Fibroblast of peridontal ligament (primary cell): ENCODE measurements at regions not wholly inside any gene's neighbourhood (a gene's known extent, or its start where the extent isn't known, plus 50 kb on each side); places are given as distances from the start of the nearest gene placed in this dataset.
"Not testable (repeated sequence)": the region's sequence is repeated elsewhere in the genome, so short reads cannot be mapped to it uniquely, and the experiment has no call there.

Experiments used
- DNase-seq: peaks from one replicate; pipeline ENCODE4 v3.0.0-alpha.2; 2010; ENCODE audit errors: extremely low read depth

DNA sequence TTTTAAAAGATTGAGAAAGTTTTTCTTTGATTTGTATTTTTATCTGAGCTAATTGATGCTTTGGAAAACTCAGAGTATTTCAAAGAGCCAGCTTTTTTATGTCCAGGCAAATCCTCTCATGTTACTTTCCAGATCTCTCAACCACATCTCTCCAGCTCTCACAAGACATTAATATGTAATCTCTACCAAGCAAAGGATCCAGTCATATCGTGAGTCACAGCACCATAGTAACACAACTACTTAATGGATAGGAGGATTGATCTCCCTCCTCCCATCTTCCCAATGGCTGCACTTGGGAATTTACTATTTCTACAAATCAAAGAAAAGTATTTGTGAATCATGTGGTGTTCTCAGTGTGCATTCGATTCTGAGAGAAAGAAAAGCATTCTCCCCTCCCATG is 63.3 kb downstream of the POU4F1 start:
- no peak for DNase-seq

- not testable (repeated sequence) for DNase-seq
These were observed 77.3 kb downstream of the POU4F1 start for GRCh38 chr13:78526044-78526443.

GRCh38 chr13:78524936-78525335 is 78.4 kb downstream of the POU4F1 start:
- DNase-seq, result no peak

- no peak for DNase-seq
These were observed 82.3 kb downstream of the POU4F1 start for GRCh38 chr13:78521091-78521490.

DNA sequence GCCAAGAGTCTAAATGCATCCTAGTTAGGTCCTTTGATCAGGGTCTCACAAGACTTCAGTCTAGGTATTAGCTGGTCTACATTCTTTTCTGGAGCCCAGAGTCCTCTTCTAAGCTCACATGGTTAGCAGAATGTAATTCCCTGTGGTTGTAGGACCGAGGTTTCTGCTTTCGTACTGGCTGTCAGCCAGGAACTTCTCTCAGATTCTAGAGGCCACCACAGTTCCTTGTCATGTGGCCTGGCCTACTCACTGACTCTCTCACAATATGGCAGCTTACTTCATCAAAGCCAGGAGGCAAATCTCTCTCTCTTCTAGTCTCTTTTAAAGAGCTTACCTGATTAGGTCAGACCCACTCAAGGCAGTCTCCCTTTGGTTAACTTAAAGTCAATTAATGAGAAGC is 82.9 kb downstream of the POU4F1 start:
- no peak for DNase-seq

GRCh38 chr13:78518482-78518881 is 84.9 kb downstream of the POU4F1 start:
- DNase-seq, result not testable (repeated sequence)

GRCh38 chr13:78499802-78500201 is 103.5 kb downstream of the POU4F1 start:
- no peak for DNase-seq

GRCh38 chr13:78497702-78498355 is 105.5 kb downstream of the POU4F1 start:
- DNase-seq, result no peak

DNA sequence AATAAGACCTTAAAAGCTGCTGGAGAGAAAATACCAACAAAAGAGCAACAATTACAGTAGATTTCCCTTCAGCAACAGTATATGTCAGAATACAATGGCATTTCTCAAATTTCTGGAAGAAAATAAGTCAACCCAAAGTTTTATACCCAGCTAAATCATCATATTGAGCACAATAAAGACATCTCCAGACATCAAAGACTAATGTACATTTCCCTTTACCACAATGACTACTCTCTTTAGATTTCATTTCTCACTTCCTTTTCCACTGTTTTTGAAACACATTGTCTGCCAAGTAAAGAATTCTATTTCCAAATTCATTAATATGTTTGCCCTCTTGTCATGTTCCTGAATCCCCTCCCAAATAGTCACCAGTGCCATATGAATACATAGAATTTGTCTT is 111.4 kb downstream of the POU4F1 start:
- no peak for DNase-seq

GRCh38 chr13:78490225-78490624 is 113.1 kb downstream of the POU4F1 start:
- not testable (repeated sequence) for DNase-seq

GRCh38 chr13:78487707-78488106 is 115.6 kb downstream of the POU4F1 start:
- no peak for DNase-seq

DNA sequence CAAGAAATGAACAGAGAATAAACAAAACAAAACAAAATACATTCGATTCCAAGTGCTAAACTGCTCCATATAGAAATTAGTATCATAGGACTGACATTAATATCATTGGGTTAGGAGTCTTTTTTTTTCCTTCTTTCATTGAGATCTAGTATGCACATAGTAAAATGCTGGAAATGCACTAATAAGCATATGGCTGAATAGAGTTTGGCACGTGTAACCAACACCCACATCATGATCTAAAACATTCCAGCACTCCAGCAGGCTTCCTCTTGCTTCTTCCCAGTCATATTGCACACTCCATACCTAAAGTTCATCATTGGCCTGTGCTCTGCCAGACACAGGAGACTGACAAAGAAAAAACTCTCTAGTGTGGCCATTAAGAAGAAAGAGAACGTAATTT is 117.5 kb downstream of the POU4F1 start:
- DNase-seq, result no peak

- no peak for DNase-seq
These were observed 125.2 kb downstream of the POU4F1 start for GRCh38 chr13:78478183-78478582.

- DNase-seq, result no peak
These were observed 126.4 kb downstream of the POU4F1 start for GRCh38 chr13:78476910-78477309.

DNA sequence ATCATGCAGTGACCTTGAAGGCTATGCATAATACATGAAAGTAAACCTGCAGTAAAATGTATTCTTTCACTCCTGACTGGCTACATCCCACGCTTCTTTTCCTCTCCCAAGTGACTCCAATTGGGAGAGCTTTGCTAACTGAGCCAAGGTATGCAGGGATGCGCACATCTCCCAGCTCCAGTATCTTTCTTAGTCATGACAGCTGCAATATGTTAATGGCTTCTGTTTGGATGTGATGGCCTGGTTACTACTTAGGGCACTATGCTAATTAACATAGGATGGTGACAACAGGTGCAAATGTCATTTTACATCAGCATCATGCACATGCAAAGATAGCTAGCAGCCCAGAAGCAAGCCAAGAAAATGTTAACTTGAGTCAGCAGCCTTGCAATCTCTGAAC is 134.7 kb downstream of the POU4F1 start:
- no peak for DNase-seq

DNA sequence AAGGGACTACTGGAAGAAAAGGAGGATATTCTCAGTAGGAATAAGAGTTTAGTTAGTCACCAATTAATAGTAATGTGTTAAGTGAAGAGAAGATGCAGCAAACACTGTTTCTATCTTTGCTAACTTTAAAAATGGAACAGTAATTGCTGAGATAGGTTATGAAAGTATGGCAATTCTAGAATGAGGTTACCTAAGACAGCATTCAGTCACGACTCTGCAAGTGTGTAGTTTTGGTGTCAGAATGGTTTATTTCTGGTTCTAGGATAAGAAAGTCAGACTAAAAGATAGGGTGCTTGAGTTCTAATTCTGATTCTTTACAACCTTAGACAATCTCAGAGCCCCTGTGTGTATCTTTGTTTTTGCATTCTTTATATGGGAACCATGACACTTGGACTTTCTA is 138.1 kb downstream of the POU4F1 start:
- no peak for DNase-seq

GRCh38 chr13:78460176-78460575 is 143.2 kb downstream of the POU4F1 start:
- no peak for DNase-seq

DNA sequence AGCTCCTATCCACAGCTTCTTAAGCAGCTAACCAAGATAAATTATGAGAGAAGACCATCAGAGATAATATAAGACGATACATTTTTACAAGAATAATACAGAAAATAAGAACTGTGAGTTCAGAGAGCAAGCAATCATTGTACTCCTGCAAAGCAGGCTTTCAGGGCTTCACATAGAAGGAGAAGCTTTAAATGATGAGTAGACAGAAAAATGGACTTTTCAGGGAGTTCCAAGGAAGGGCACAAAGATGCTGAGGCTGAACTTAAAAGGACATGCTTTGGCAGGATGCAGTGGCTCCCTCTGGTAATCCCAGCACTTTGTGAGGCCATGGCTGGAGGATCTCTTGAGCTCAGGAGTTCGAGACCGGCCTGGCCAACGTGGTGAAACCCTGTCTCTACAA is 159.5 kb downstream of the POU4F1 start:
- DNase-seq, result no peak

DNA sequence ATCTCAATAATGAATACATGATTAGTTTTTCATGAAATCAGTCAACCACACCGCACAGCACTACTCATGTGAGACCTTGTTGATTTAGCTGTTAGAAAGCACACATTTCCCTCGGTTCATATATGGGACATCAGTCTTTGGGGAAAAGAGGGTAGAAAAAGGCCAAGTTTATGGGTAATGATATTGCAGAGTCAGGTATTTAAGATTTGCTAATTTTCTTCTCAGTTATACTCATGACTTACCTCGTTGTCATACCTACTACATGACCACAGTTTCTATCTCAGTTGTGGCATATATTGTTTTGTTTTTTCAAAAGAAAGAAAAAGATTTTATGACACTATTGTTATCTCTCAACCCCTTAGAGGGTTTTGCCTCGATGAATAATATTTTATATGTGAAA is 165.6 kb downstream of the POU4F1 start:
- no peak for DNase-seq

DNA sequence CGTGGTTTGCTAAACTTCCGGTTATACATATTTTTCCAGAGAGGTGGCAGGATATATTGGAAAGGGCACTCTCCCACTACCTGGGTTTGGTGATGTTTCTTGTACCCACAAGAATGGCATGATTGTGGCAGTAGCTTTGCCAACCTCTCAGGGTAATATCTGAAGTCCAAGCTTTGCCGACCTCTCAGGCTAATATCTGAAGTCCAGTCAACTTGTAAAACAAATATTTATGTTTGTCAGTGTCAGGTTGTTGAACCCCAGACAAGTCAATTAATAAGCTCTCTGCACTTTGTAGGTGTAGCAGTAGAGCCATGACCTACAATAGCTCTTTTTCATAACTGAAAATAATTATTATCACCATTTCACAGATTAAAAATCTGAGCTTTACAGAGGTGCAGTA is 167.0 kb downstream of the POU4F1 start:
- no peak for DNase-seq

GRCh38 chr13:78431328-78431727 is 172.0 kb downstream of the POU4F1 start:
- DNase-seq, result no peak

DNA sequence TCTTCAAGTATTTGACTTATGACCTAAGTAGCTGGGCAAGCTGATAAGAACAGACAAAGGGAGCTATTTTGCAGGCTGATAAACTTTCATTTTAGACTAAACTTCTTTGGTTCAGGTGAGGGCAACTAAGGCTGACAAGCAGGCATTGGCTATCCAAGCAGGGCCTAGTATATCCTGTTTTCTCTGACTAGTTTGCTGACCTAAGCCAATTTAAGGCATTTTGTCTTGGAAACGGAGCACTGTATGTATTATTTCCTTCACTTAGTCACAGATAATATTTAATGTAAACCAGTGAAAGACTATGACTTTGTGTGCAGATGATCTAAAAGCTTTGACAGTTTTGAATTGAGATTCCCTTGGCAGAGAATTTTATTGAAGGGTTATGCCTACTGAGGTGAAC is 172.5 kb downstream of the POU4F1 start:
- no peak for DNase-seq

DNA sequence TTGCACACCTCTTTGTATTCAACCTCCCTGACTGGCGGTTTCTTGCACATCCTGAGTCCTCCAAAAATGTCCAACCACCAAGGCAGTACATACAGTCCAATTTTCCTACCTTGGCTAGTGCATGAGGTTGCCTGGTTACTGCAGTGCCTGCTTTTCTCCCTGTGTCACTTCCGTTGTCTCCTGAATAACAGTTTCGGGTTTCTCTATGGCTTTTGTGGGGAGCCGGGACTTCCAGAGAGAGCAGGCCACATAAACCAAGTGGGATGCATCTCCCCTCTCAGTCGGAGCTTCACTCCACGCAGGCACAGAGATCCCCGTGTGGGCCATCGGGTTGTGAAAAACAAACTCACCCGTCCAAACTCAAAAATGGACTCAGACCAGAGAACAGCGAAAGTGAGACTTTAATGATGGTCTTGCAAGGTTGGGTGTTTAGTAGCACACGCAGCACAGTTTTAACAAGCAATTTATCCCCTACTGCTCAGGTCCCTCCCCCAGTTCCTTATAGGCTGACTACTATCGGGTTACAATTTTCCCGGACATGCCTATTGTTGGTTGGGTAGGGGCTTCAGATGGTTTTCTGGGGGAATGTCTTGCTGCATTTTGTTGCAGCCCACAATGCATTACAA is 173.1 kb downstream of the POU4F1 start:
- DNase-seq, result no peak

DNA sequence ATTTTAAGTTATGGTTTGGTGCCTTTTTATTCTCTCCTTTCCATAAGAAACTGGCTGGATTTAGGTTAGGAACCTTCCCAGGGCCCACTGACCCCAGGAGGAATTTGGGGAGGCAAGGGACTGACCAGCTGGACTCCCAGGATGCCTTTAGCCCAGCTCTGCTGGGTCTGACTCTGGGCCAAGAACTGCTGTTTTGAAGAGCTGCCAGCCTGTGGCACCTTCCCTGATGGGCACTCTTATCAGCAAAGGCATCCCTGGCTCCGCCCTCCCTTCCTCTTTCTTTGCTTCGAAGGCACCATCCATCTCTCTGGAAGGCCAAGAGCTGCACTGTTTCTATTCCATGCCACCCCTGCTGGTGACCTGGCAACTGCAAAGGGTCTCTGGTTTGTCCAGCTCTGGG is 174.7 kb downstream of the POU4F1 start:
- DNase-seq, result no peak
